Loucy (cell line): ENCODE measurements at regions not wholly inside any gene's neighbourhood (a gene's known extent, or its start where the extent isn't known, plus 50 kb on each side); places are given as distances from the start of the nearest gene placed in this dataset.

Source experiments
- EZH2phosphoT487 ChIP-seq: fragments of 200-600 bp; IDR thresholded peaks from 2 replicates; pipeline ENCODE4 v1.6.1; 2018; ENCODE audit warnings: antibody characterized with exemption, mild to moderate bottlenecking, moderate library complexity, borderline replicate concordance
- TF ChIP-seq, protein P1 (sequence below): fragments of 200-600 bp; sonication (generic); conservative IDR thresholded peaks from 2 replicates; pipeline ENCODE4 v1.5.1; 2014; ENCODE audit warnings: mild to moderate bottlenecking, antibody characterized with exemption, low read length

DNA sequence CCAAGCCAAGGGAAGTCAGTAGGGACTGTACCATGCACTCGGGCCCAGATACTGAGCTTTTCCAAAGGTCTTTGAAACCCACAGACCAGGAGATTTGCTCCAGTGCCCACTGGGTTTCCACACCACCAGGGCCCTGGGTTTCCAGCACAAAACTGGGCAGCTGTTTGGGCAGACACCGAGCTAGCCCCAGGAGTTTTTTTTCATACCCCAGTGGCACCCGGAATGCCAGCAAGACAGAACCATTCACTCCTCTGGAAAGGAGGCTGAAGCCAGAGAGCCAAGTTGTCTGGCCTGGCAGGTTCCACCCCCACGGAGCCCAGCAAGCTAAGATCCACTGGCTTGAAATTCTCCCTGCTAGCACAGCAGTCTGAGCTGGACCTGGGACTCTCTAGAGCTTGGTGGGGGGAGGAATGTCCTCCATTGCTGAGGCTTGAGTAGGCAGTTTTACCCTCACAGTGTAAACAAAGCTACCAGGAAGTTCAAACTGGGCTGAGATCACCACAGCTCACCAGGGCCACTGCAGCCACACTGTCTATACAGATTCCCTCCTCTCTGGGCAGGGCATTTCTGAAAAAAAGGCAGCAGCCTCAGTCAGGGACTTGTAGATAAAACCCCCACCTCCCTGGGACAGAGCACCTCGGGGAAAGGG is 793.7 kb downstream of the RPS29 start:
- TF ChIP-seq, protein P1, sequence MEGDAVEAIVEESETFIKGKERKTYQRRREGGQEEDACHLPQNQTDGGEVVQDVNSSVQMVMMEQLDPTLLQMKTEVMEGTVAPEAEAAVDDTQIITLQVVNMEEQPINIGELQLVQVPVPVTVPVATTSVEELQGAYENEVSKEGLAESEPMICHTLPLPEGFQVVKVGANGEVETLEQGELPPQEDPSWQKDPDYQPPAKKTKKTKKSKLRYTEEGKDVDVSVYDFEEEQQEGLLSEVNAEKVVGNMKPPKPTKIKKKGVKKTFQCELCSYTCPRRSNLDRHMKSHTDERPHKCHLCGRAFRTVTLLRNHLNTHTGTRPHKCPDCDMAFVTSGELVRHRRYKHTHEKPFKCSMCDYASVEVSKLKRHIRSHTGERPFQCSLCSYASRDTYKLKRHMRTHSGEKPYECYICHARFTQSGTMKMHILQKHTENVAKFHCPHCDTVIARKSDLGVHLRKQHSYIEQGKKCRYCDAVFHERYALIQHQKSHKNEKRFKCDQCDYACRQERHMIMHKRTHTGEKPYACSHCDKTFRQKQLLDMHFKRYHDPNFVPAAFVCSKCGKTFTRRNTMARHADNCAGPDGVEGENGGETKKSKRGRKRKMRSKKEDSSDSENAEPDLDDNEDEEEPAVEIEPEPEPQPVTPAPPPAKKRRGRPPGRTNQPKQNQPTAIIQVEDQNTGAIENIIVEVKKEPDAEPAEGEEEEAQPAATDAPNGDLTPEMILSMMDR: no peak
- no peak for TF ChIP-seq EZH2phosphoT487
